SK-N-SH (cell line): ENCODE measurements at regions not wholly inside any gene's neighbourhood (a gene's known extent, or its start where the extent isn't known, plus 50 kb on each side); places are given as distances from the start of the nearest gene placed in this dataset.

Source experiments
- EP300 ChIP-seq, 2 experiments: IDR thresholded peaks; 2 replicates each; pipeline versions ENCODE4 v1.4.0 to v1.6.1; 2012; ENCODE audit warnings: borderline replicate concordance in 1 of 2, low read depth in 1 of 2, low read length in 1 of 2
- EZH2phosphoT487 ChIP-seq: fragments of 200-600 bp; sonication (generic); IDR thresholded peaks from 2 replicates; pipeline ENCODE4 v1.6.1; 2017; ENCODE audit warnings: low read depth, mixed run types, mild to moderate bottlenecking, antibody characterized with exemption, moderate library complexity, borderline replicate concordance
- FOXJ3 ChIP-seq: sonication (generic); formaldehyde crosslinking; IDR thresholded peaks from 2 replicates; pipeline ENCODE4 v1.5.1; 2020; ENCODE audit warnings: mild to moderate bottlenecking, missing genetic modification reagents
- GATA2 ChIP-seq: sonication (generic); formaldehyde crosslinking; IDR thresholded peaks from 2 replicates; pipeline ENCODE4 v1.5.0; 2020; ENCODE audit warnings: mild to moderate bottlenecking, missing genetic modification reagents
- JUND ChIP-seq: IDR thresholded peaks from 2 replicates; pipeline ENCODE4 v1.4.0; 2012
- MAX ChIP-seq: IDR thresholded peaks from 2 replicates; pipeline ENCODE4 v1.4.0; 2012; ENCODE audit warnings: low read depth
- MXI1 ChIP-seq: IDR thresholded peaks from 2 replicates; pipeline ENCODE4 v1.6.1; 2012; ENCODE audit warnings: mild to moderate bottlenecking, low read depth, low read length, improper control_type of control experiment
- NFIC ChIP-seq: IDR thresholded peaks from 2 replicates; pipeline ENCODE4 v1.4.0; 2012; ENCODE audit warnings: borderline replicate concordance
- NRF1 ChIP-seq: IDR thresholded peaks from 2 replicates; pipeline ENCODE4 v1.6.1; 2012; ENCODE audit warnings: low read depth, mild to moderate bottlenecking, low read length
- POLR2AphosphoS5 ChIP-seq: IDR thresholded peaks from 2 replicates; pipeline ENCODE4 v1.6.1; 2012; ENCODE audit warnings: low read depth, low read length
- RAD21 ChIP-seq: IDR thresholded peaks from 2 replicates; pipeline ENCODE4 v1.6.1; 2012; ENCODE audit warnings: mild to moderate bottlenecking, low read length
- RFX5 ChIP-seq: IDR thresholded peaks from 2 replicates; pipeline ENCODE4 v1.6.1; 2012; ENCODE audit warnings: mild to moderate bottlenecking, improper control_type of control experiment, low read length
- YY1 ChIP-seq: IDR thresholded peaks from 2 replicates; pipeline ENCODE4 v1.4.0; 2012; ENCODE audit warnings: low read depth, mild to moderate bottlenecking
- TF ChIP-seq, protein P1 (sequence below): fragments of 200-600 bp; sonication (generic); IDR thresholded peaks from 2 replicates; pipeline ENCODE4 v1.6.1; 2017; ENCODE audit warnings: antibody characterized with exemption, mild to moderate bottlenecking, moderate library complexity

DNA sequence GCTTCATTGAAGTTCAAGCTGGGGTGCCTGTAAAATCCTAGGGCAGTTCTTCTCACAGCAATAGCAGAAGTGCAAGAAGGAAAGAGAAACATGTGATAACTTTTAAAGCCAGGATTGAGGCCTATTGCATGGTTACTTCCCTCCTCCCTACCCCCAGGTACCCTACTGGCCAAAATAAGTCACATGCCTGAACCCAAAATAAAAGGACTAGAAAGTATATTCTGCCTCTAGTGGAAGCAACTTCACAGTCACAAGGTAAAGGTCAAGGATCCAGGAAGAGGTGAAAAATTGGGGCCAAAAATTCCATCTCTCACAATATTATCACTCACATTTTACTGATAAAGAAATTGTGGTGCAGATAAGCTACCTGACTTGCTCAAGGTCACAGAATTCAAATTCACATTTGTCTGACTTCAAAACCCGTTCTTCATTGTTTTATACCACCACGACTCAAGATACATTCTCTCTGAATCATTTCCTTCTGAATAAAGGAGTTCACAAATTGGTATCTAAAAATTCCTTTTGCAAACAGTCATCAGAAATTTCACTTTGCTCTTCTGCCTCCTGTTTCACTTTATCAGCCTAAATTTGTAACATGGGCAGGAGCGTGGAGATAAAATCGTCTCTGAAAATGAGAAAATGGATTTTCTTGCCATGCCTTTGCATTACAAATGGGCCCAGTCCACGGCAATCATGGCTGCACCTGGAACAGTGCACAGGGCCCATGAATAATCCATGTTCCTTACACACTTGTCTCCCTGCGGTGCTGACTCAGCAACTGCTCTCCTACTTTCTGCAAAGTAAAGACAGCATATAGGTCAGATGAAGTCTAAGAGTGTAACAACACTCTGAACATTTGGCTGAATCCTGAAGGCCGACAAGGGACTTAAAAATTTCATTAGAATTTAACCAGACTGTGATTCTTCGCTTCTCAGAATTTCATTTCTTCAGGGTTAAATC, 485.3 kb upstream of the NFIA start:
- TF ChIP-seq, protein P1, sequence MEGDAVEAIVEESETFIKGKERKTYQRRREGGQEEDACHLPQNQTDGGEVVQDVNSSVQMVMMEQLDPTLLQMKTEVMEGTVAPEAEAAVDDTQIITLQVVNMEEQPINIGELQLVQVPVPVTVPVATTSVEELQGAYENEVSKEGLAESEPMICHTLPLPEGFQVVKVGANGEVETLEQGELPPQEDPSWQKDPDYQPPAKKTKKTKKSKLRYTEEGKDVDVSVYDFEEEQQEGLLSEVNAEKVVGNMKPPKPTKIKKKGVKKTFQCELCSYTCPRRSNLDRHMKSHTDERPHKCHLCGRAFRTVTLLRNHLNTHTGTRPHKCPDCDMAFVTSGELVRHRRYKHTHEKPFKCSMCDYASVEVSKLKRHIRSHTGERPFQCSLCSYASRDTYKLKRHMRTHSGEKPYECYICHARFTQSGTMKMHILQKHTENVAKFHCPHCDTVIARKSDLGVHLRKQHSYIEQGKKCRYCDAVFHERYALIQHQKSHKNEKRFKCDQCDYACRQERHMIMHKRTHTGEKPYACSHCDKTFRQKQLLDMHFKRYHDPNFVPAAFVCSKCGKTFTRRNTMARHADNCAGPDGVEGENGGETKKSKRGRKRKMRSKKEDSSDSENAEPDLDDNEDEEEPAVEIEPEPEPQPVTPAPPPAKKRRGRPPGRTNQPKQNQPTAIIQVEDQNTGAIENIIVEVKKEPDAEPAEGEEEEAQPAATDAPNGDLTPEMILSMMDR: peak; percentile 38; the same call in 1 of the 2 replicates
- TF ChIP-seq MXI1: no peak
- no peak for TF ChIP-seq YY1
- no peak for TF ChIP-seq MAX
- no peak for TF ChIP-seq NRF1
- no peak for TF ChIP-seq RAD21
- no peak for TF ChIP-seq EZH2phosphoT487
- no peak for TF ChIP-seq POLR2AphosphoS5
- no peak; the same call in 1 of the 2 replicates for TF ChIP-seq JUND
- TF ChIP-seq FOXJ3: no peak
- TF ChIP-seq NFIC: no peak
- TF ChIP-seq RFX5: no peak
- TF ChIP-seq EP300 (IDR thresholded peaks at IDR 0.05; ENCODE audit: borderline replicate concordance in 1 of 2, low read depth in 1 of 2, low read length in 1 of 2): no peak
- TF ChIP-seq GATA2 (CRISPR knock-in tag): no peak
